Gastrocnemius medialis (tissue), 4 donors: ENCODE measurements at regions not wholly inside any gene's neighbourhood (a gene's known extent, or its start where the extent isn't known, plus 50 kb on each side); places are given as distances from the start of the nearest gene placed in this dataset.

Experiments used
- POLR2A ChIP-seq, 2 donors: fragments of 450-650 bp; IDR thresholded peaks; one replicate each; pipeline ENCODE4 v1.6.1; 2017; ENCODE audit warnings: antibody characterized with exemption in 2 of 2, mild to moderate bottlenecking in 2 of 2, moderate library complexity in 2 of 2
- TF ChIP-seq, protein P1 (sequence below), 5 experiments: fragments of 450-650 bp in 3 of 5; fragments of 200-600 bp in 2 of 5; sonication (generic) in 2 of 5; IDR thresholded peaks in 4 of 5; conservative IDR thresholded peaks in 1 of 5; 1 replicate in 4 of 5; 2 replicates in 1 of 5; pipeline ENCODE4 v1.5.1; 2016 to 2019; ENCODE audit warnings: antibody characterized with exemption in 5 of 5, mild to moderate bottlenecking in 3 of 5, moderate library complexity in 3 of 5

GRCh38 chr1:233815865-233816264, 88.6 kb upstream of the SLC35F3 start:
- TF ChIP-seq, protein P1, sequence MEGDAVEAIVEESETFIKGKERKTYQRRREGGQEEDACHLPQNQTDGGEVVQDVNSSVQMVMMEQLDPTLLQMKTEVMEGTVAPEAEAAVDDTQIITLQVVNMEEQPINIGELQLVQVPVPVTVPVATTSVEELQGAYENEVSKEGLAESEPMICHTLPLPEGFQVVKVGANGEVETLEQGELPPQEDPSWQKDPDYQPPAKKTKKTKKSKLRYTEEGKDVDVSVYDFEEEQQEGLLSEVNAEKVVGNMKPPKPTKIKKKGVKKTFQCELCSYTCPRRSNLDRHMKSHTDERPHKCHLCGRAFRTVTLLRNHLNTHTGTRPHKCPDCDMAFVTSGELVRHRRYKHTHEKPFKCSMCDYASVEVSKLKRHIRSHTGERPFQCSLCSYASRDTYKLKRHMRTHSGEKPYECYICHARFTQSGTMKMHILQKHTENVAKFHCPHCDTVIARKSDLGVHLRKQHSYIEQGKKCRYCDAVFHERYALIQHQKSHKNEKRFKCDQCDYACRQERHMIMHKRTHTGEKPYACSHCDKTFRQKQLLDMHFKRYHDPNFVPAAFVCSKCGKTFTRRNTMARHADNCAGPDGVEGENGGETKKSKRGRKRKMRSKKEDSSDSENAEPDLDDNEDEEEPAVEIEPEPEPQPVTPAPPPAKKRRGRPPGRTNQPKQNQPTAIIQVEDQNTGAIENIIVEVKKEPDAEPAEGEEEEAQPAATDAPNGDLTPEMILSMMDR (IDR thresholded peaks at IDR 0.05 in 4 of 5, conservative IDR thresholded peaks at IDR 0.05 in 1 of 5) = no peak
- no peak for TF ChIP-seq POLR2A (IDR thresholded peaks at IDR 0.05)
